NCI-H460 (cell line): ENCODE measurements at regions not wholly inside any gene's neighbourhood (a gene's known extent, or its start where the extent isn't known, plus 50 kb on each side); places are given as distances from the start of the nearest gene placed in this dataset.
"Not testable (repeated sequence)": the region's sequence is repeated elsewhere in the genome, so short reads cannot be mapped to it uniquely, and the experiment has no call there.

ENCODE experiments used
- DNase-seq: peaks from one replicate; pipeline ENCODE4 v3.0.0-alpha.2; 2016; ENCODE audit warnings: low read depth; ENCODE audit errors: extremely low read depth

- DNase-seq, result no peak
These were observed 309.3 kb upstream of the LRRTM4 start for GRCh38 chr2:77831471-77831870.

- no peak for DNase-seq
These were observed 309.7 kb upstream of the LRRTM4 start for GRCh38 chr2:77831898-77832297.

- no peak for DNase-seq
These were observed 312.3 kb upstream of the LRRTM4 start for GRCh38 chr2:77834360-77835002.

- no peak for DNase-seq
These were observed 316.3 kb upstream of the LRRTM4 start for GRCh38 chr2:77838441-77838840.

- DNase-seq, result no peak
These were observed 316.9 kb upstream of the LRRTM4 start for GRCh38 chr2:77839102-77839501.

GRCh38 chr2:77862120-77862519, 339.9 kb upstream of the LRRTM4 start:
- DNase-seq, result no peak

GRCh38 chr2:77864426-77864825, 342.2 kb upstream of the LRRTM4 start:
- DNase-seq, result no peak

- DNase-seq, result no peak
These were observed 344.5 kb upstream of the LRRTM4 start for GRCh38 chr2:77866661-77867060.

- no peak for DNase-seq
These were observed 345.0 kb upstream of the LRRTM4 start for GRCh38 chr2:77867146-77867545.

- no peak for DNase-seq
These were observed 351.3 kb upstream of the LRRTM4 start for GRCh38 chr2:77873506-77873905.

- not testable (repeated sequence) for DNase-seq
These were observed 378.0 kb upstream of the LRRTM4 start for GRCh38 chr2:77900211-77900610.

- DNase-seq, result no peak
These were observed 388.0 kb upstream of the LRRTM4 start for GRCh38 chr2:77910136-77910535.

GRCh38 chr2:77920838-77921366, 398.7 kb upstream of the LRRTM4 start:
- no peak for DNase-seq

GRCh38 chr2:77922567-77922966, 400.4 kb upstream of the LRRTM4 start:
- DNase-seq, result no peak

- no peak for DNase-seq
These were observed 415.2 kb upstream of the LRRTM4 start for GRCh38 chr2:77937366-77937765.

GRCh38 chr2:77938462-77938861, 416.3 kb upstream of the LRRTM4 start:
- DNase-seq, result no peak

- DNase-seq, result no peak
These were observed 417.2 kb upstream of the LRRTM4 start for GRCh38 chr2:77939370-77939769.

GRCh38 chr2:77939801-77940200, 417.6 kb upstream of the LRRTM4 start:
- no peak for DNase-seq

GRCh38 chr2:77954931-77955330, 432.8 kb upstream of the LRRTM4 start:
- DNase-seq, result no peak

GRCh38 chr2:77962943-77963342, 440.8 kb upstream of the LRRTM4 start:
- DNase-seq, result no peak

- no peak for DNase-seq
These were observed 455.4 kb upstream of the LRRTM4 start for GRCh38 chr2:77977471-77978063.

GRCh38 chr2:77995161-77995560, 473.0 kb upstream of the LRRTM4 start:
- no peak for DNase-seq

GRCh38 chr2:77999376-77999775, 477.2 kb upstream of the LRRTM4 start:
- no peak for DNase-seq
